Left ventricle myocardium inferior (tissue), 1 donor: ENCODE measurements at regions not wholly inside any gene's neighbourhood (a gene's known extent, or its start where the extent isn't known, plus 50 kb on each side); places are given as distances from the start of the nearest gene placed in this dataset.

Experiments
- DNase-seq: peaks from one replicate; pipeline ENCODE4 v3.0.0-alpha.2; 2020
- H3K27ac ChIP-seq: fragments of 200-600 bp; replicated peaks from 2 replicates; pipeline ENCODE4 v1.8.0; 2021
- H3K27me3 ChIP-seq: fragments of 200-600 bp; 2 replicates; pipeline ENCODE4 v1.8.0; 2021; ENCODE audit warnings: low read depth
- H3K36me3 ChIP-seq: fragments of 200-600 bp; 2 replicates; pipeline ENCODE4 v1.8.0; 2021
- H3K4me1 ChIP-seq: fragments of 200-600 bp; 2 replicates; pipeline ENCODE4 v1.8.0; 2021
- H3K4me3 ChIP-seq: fragments of 200-600 bp; 2 replicates; pipeline ENCODE4 v1.8.0; 2021; ENCODE audit warnings: mild to moderate bottlenecking, moderate library complexity
- H3K9me3 ChIP-seq: fragments of 200-600 bp; replicated peaks from 2 replicates; pipeline ENCODE4 v1.8.0; 2021
- intact Hi-C: fragments of 100-400 bp; cut with micrococcal nuclease; formaldehyde crosslinking; loops from one replicate; pipeline ENCODE4 v1.11.0; 2022
- TF ChIP-seq, protein P1 (sequence below): fragments of 200-600 bp; IDR thresholded peaks from 2 replicates; pipeline ENCODE4 v1.8.0; 2021; ENCODE audit warnings: antibody characterized with exemption, mild to moderate bottlenecking, borderline replicate concordance
- donor health status: DM: no; HTN: yes; CAD: no; lungs with severe emphysema.

GRCh38 chr15:25600751-25601150 is 161.9 kb upstream of the UBE3A start:
- H3K27me3 ChIP-seq: no peaks in the 10 kb centered on the region
- intact Hi-C loops: no loop called here
- no peaks in the 10 kb centered on the region for H3K4me1 ChIP-seq
- no peak for DNase-seq
- H3K36me3 ChIP-seq: no peaks in the 10 kb centered on the region
- H3K27ac ChIP-seq: no peak overlapping the region
- no peak overlapping the region for H3K4me3 ChIP-seq
- TF ChIP-seq, protein P1, sequence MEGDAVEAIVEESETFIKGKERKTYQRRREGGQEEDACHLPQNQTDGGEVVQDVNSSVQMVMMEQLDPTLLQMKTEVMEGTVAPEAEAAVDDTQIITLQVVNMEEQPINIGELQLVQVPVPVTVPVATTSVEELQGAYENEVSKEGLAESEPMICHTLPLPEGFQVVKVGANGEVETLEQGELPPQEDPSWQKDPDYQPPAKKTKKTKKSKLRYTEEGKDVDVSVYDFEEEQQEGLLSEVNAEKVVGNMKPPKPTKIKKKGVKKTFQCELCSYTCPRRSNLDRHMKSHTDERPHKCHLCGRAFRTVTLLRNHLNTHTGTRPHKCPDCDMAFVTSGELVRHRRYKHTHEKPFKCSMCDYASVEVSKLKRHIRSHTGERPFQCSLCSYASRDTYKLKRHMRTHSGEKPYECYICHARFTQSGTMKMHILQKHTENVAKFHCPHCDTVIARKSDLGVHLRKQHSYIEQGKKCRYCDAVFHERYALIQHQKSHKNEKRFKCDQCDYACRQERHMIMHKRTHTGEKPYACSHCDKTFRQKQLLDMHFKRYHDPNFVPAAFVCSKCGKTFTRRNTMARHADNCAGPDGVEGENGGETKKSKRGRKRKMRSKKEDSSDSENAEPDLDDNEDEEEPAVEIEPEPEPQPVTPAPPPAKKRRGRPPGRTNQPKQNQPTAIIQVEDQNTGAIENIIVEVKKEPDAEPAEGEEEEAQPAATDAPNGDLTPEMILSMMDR: no peak
- peaks cover 18% of the 10 kb centered on the region for H3K9me3 ChIP-seq

DNA sequence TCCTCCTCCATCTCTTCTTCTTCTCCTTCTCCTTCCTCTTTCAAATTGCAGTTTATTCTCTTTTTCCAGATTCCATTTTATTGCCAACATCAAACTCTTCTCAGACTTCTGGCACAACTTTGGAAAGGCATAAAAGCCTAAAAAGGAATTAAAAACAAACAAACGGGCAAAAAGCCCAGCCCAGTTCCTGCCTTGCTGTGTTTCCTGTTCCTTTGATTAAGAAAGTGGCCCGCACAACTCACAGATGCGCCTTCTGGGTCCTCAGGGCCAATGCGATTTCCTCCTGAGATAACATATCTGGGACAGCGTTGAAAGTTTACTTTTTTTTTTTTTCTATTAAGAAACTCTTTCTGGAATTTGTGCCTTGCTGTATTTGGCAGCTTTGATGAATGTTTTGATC is 158.7 kb upstream of the UBE3A start:
- TF ChIP-seq, protein P1: no peak
- no peaks in the 10 kb centered on the region for H3K4me1 ChIP-seq
- H3K4me3 ChIP-seq: peak overlapping the region; percentile 46
- peaks cover 3% of the 10 kb centered on the region for H3K9me3 ChIP-seq
- intact Hi-C loops: no loop called here
- DNase-seq: no peak
- H3K27me3 ChIP-seq: no peaks in the 10 kb centered on the region
- H3K27ac ChIP-seq: peak overlapping the region; percentile 50
- H3K36me3 ChIP-seq: no peaks in the 10 kb centered on the region

GRCh38 chr15:25596644-25597562 is 158.1 kb upstream of the UBE3A start:
- no peaks in the 10 kb centered on the region for H3K36me3 ChIP-seq
- no peak for DNase-seq
- TF ChIP-seq, protein P1: no peak
- H3K27me3 ChIP-seq: no peaks in the 10 kb centered on the region
- peak overlapping the region; percentile 46 for H3K4me3 ChIP-seq
- intact Hi-C loops: no loop called here
- peaks cover 9% of the 10 kb centered on the region for H3K9me3 ChIP-seq
- peak overlapping the region; percentile 50 for H3K27ac ChIP-seq
- no peaks in the 10 kb centered on the region for H3K4me1 ChIP-seq

- no peak for DNase-seq
- intact Hi-C loops: no loop called here
- no peak overlapping the region for H3K27ac ChIP-seq
Observed at GRCh38 chr15:25587616-25588340, 149.0 kb upstream of the UBE3A start.

GRCh38 chr15:25582886-25583285 is 144.1 kb upstream of the UBE3A start:
- Histone ChIP-seq H3K27me3 (no peaks in the 10 kb centered on the region), H3K4me3 (no peak overlapping the region), H3K4me1 (no peaks in the 10 kb centered on the region), H3K27ac (no peak overlapping the region), H3K9me3 (peaks cover 40% of the 10 kb centered on the region), H3K36me3 (no peaks in the 10 kb centered on the region)
- DNase-seq: no peak
- intact Hi-C loops: no loop called here
- TF ChIP-seq, protein P1: no peak

More at GRCh38 chr15:25587616-25588340, 149.0 kb upstream of the UBE3A start:
- H3K27me3 ChIP-seq: no peaks in the 10 kb centered on the region
- TF ChIP-seq, protein P1: no peak
- H3K4me3 ChIP-seq: no peak overlapping the region
- H3K4me1 ChIP-seq: no peaks in the 10 kb centered on the region
- peaks cover 52% of the 10 kb centered on the region for H3K9me3 ChIP-seq
- H3K36me3 ChIP-seq: no peaks in the 10 kb centered on the region
